ENCODE measurements at regions not wholly inside any gene's neighbourhood (a gene's known extent, or its start where the extent isn't known, plus 50 kb on each side); places are given as distances from the start of the nearest gene placed in this dataset.

DNA sequence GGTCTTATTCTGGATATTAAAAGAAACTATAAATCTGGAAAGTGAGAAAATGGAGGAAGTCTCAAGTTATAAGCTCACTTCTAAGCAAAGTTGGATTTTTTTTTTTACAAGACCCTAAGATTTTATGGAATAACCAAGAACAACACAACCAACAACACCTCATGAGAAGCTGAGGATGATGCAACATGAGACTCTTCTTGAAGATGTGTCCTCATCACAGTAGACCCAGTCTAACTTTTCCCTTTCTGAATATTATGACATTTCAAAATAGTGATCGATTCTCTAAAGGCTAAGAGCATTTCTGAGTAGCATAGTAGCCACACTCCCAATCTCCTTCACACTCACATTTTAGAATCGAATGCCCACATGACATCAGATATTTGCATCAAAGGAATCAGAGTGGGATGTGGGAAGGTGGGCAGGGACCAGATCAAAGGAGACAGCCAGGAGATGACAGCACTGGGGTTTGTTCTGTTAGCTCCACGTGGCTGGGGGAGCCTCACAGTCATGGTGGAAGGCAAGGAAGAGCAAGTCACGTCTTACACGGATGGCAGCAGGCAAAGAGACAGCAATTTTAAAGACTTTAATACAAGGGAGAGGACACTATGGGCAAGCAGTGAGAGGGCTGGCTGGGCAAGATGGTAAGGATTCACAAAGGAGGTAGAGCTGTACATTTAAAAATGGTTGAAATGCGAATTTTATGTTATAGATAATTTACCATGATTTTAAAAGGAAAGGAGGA, 90.7 kb upstream of the MYL2 start (continued):
- TF ChIP-seq, protein P1, sequence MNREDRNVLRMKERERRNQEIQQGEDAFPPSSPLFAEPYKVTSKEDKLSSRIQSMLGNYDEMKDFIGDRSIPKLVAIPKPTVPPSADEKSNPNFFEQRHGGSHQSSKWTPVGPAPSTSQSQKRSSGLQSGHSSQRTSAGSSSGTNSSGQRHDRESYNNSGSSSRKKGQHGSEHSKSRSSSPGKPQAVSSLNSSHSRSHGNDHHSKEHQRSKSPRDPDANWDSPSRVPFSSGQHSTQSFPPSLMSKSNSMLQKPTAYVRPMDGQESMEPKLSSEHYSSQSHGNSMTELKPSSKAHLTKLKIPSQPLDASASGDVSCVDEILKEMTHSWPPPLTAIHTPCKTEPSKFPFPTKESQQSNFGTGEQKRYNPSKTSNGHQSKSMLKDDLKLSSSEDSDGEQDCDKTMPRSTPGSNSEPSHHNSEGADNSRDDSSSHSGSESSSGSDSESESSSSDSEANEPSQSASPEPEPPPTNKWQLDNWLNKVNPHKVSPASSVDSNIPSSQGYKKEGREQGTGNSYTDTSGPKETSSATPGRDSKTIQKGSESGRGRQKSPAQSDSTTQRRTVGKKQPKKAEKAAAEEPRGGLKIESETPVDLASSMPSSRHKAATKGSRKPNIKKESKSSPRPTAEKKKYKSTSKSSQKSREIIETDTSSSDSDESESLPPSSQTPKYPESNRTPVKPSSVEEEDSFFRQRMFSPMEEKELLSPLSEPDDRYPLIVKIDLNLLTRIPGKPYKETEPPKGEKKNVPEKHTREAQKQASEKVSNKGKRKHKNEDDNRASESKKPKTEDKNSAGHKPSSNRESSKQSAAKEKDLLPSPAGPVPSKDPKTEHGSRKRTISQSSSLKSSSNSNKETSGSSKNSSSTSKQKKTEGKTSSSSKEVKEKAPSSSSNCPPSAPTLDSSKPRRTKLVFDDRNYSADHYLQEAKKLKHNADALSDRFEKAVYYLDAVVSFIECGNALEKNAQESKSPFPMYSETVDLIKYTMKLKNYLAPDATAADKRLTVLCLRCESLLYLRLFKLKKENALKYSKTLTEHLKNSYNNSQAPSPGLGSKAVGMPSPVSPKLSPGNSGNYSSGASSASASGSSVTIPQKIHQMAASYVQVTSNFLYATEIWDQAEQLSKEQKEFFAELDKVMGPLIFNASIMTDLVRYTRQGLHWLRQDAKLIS (CRISPR knock-in tag; IDR thresholded peaks at IDR 0.05; ENCODE audit: borderline replicate concordance), result no peak
- TF ChIP-seq, protein P2, sequence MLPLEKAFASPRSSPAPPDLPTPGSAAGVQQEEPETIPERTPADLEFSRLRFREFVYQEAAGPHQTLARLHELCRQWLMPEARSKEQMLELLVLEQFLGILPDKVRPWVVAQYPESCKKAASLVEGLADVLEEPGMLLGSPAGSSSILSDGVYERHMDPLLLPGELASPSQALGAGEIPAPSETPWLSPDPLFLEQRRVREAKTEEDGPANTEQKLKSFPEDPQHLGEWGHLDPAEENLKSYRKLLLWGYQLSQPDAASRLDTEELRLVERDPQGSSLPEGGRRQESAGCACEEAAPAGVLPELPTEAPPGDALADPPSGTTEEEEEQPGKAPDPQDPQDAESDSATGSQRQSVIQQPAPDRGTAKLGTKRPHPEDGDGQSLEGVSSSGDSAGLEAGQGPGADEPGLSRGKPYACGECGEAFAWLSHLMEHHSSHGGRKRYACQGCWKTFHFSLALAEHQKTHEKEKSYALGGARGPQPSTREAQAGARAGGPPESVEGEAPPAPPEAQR (CRISPR knock-in tag; IDR thresholded peaks at IDR 0.05), result no peak
- TF ChIP-seq MYBL2 (CRISPR knock-in tag; IDR thresholded peaks at IDR 0.05), result no peak
- TF ChIP-seq GTF2I (CRISPR knock-in tag; conservative IDR thresholded peaks at IDR 0.05), result no peak
- no peak for TF ChIP-seq ZNF671 (CRISPR knock-in tag; IDR thresholded peaks at IDR 0.05)

DNA sequence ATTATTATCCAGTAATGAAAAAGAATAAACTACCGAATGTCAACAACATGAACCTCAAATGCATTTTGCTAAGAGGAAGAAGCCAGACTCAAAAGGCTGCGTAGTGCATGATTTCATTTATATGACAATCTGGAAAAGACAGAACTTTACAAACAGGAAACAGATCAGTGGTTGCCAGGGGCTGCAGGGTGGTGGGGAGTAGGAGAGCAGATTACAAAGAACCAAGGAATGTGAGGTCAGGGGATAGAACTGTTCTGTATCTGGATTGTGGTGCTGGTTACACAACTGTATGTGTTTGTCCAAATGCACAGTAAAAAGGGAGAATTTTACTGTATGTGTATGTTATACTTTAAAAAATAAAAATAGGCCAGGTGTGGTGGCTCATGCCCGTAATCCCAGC, 89.7 kb upstream of the MYL2 start:
- POLR2A ChIA-PET, result no interaction called here
- peaks cover 13% of the 10 kb centered on the region for H3K9me3 Mint-ChIP-seq
- no peak overlapping the region for H3K4me3 Mint-ChIP-seq
- peaks cover 5% of the 10 kb centered on the region; the same call in 1 of the 2 replicates for H3K4me1 Mint-ChIP-seq
- CTCF ChIA-PET, result interaction anchor here (1.6 kb wide), 1 partner anchor 12 kb away, joined by 3 read pairs; no protein-coding TSS in a partner anchor
- DNase-seq (ENCODE audit: low spot score) (no peak), ATAC-seq (no peak)
- H3K27me3 Mint-ChIP-seq (ENCODE audit: low read depth), result peaks cover 73% of the 10 kb centered on the region
- no peak for TF ChIP-seq MYBL2 (CRISPR knock-in tag; IDR thresholded peaks at IDR 0.05)
- TF ChIP-seq STAT6 (CRISPR knock-in tag; conservative IDR thresholded peaks at IDR 0.05; ENCODE audit: low read depth), result no peak
- TF ChIP-seq GABPB1 (CRISPR knock-in tag; IDR thresholded peaks at IDR 0.05), result no peak
- TF ChIP-seq CBFB (CRISPR knock-in tag; IDR thresholded peaks at IDR 0.05; ENCODE audit: low read depth), result no peak
- TF ChIP-seq PRDM15 (CRISPR knock-in tag; IDR thresholded peaks at IDR 0.05), result no peak
- TF ChIP-seq FOXP1 (CRISPR knock-in tag; IDR thresholded peaks at IDR 0.05; ENCODE audit: borderline replicate concordance), result no peak
- no peak for TF ChIP-seq ZNF425 (CRISPR knock-in tag; conservative IDR thresholded peaks at IDR 0.05)
- TF ChIP-seq ZNF671 (CRISPR knock-in tag; IDR thresholded peaks at IDR 0.05), result no peak
- no peak for TF ChIP-seq CDX4 (CRISPR knock-in tag; IDR thresholded peaks at IDR 0.05; ENCODE audit: borderline replicate concordance)
- TF ChIP-seq, protein P3, sequence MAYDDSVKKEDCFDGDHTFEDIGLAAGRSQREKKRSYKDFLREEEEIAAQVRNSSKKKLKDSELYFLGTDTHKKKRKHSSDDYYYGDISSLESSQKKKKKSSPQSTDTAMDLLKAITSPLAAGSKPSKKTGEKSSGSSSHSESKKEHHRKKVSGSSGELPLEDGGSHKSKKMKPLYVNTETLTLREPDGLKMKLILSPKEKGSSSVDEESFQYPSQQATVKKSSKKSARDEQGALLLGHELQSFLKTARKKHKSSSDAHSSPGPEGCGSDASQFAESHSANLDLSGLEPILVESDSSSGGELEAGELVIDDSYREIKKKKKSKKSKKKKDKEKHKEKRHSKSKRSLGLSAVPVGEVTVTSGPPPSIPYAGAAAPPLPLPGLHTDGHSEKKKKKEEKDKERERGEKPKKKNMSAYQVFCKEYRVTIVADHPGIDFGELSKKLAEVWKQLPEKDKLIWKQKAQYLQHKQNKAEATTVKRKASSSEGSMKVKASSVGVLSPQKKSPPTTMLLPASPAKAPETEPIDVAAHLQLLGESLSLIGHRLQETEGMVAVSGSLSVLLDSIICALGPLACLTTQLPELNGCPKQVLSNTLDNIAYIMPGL (CRISPR knock-in tag; IDR thresholded peaks at IDR 0.05), result no peak
- TF ChIP-seq, protein P4, sequence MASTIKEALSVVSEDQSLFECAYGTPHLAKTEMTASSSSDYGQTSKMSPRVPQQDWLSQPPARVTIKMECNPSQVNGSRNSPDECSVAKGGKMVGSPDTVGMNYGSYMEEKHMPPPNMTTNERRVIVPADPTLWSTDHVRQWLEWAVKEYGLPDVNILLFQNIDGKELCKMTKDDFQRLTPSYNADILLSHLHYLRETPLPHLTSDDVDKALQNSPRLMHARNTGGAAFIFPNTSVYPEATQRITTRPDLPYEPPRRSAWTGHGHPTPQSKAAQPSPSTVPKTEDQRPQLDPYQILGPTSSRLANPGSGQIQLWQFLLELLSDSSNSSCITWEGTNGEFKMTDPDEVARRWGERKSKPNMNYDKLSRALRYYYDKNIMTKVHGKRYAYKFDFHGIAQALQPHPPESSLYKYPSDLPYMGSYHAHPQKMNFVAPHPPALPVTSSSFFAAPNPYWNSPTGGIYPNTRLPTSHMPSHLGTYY (CRISPR knock-in tag; IDR thresholded peaks at IDR 0.05), result no peak
- TF ChIP-seq ZBTB21 (CRISPR knock-in tag; IDR thresholded peaks at IDR 0.05; ENCODE audit: borderline replicate concordance), result no peak
- H3K36me3 Mint-ChIP-seq, result peaks cover 5% of the 10 kb centered on the region; the same call in 1 of the 2 replicates
- H3K27ac Mint-ChIP-seq, result no peak overlapping the region
